ENCODE measurements at regions not wholly inside any gene's neighbourhood (a gene's known extent, or its start where the extent isn't known, plus 50 kb on each side); places are given as distances from the start of the nearest gene placed in this dataset.

DNA sequence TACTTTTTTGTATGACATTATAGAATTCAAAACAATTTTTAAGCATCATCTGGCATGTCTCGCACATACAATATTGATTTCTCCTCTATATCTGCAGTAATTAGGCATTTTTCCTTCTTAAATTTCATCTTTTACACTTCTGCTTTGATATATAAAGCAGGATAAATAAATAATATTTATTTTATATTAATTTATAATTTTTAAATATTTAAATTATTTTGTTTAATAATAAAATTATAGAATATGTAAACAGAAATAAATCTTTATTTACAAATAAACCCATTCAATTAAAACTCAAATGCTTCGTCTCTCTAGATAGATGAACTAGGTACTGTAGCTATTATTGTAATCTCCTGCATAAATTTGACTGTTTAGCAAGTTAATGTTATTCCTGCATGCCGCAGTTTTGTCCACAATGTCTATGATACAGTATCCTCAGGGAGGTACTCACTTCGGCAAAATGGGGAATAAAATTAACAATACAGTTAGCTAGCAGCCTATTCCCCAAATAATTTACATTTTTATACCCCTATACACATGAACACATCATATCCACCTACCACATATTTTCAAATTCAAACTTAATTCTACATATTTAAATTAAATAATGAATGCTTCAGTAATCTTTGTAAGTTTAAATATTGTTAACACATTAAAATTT lies 473.6 kb upstream of the SLC10A2 start:
- no peak for TF ChIP-seq EZH2 (IDR thresholded peaks at IDR 0.05; ENCODE audit: borderline replicate concordance, low read depth, low read length, severe bottlenecking)
- TF ChIP-seq, protein P1, sequence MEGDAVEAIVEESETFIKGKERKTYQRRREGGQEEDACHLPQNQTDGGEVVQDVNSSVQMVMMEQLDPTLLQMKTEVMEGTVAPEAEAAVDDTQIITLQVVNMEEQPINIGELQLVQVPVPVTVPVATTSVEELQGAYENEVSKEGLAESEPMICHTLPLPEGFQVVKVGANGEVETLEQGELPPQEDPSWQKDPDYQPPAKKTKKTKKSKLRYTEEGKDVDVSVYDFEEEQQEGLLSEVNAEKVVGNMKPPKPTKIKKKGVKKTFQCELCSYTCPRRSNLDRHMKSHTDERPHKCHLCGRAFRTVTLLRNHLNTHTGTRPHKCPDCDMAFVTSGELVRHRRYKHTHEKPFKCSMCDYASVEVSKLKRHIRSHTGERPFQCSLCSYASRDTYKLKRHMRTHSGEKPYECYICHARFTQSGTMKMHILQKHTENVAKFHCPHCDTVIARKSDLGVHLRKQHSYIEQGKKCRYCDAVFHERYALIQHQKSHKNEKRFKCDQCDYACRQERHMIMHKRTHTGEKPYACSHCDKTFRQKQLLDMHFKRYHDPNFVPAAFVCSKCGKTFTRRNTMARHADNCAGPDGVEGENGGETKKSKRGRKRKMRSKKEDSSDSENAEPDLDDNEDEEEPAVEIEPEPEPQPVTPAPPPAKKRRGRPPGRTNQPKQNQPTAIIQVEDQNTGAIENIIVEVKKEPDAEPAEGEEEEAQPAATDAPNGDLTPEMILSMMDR (IDR thresholded peaks at IDR 0.05; ENCODE audit: borderline replicate concordance, extremely low read depth, low read length, poor library complexity, severe bottlenecking), result no peak
- no peak for DNase-seq

DNA sequence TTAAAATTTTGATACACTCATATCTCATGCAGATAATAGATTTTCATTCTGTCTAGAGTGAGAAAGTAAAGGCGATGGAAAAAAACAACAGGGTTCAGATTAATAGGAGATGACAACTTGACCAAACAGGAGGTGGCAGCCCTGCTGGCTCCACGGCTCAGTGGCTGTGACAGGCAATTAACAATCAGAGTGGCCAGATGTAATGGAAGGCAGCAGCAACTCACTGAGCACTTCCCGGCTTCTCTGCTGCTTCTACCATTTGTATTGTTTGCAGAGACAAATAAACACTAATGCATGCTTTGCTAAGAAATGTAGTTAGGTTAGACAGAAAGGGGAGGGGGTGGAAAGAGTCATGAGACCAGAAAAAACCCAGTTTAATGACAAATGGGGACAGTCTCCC lies 473.0 kb upstream of the SLC10A2 start:
- H3K4me2 ChIP-seq (ENCODE audit: insufficient read depth, low read length), result no peak overlapping the region
- no peak for ATAC-seq (ENCODE audit: insufficient read depth, low read depth)
- H3K4me3 ChIP-seq (ENCODE audit: low read depth in 1 of 2, low read length in 2 of 2), result no peak overlapping the region
- DNase-seq, result no peak
- no peak overlapping the region for H2AFZ ChIP-seq (ENCODE audit: low read depth, low read length)
- H3K79me2 ChIP-seq (ENCODE audit: insufficient read depth, low read length), result no peaks in the 10 kb centered on the region
- H4K20me1 ChIP-seq (ENCODE audit: insufficient read depth, low read length), result no peaks in the 10 kb centered on the region
- no peaks in the 10 kb centered on the region for H3K27me3 ChIP-seq (ENCODE audit: insufficient read depth, low read length, poor library complexity)
- TF ChIP-seq, protein P1 (IDR thresholded peaks at IDR 0.05; ENCODE audit: borderline replicate concordance, extremely low read depth, low read length, poor library complexity, severe bottlenecking), result no peak
- TF ChIP-seq EZH2 (IDR thresholded peaks at IDR 0.05; ENCODE audit: borderline replicate concordance, low read depth, low read length, severe bottlenecking), result no peak
- no peaks in the 10 kb centered on the region for H3K4me1 ChIP-seq (ENCODE audit: insufficient read depth, low read length)
- no peak overlapping the region for H3K9ac ChIP-seq (ENCODE audit: low read depth, low read length)
- no peak overlapping the region for H3K27ac ChIP-seq (ENCODE audit: low read length)
- no peaks in the 10 kb centered on the region for H3K36me3 ChIP-seq (ENCODE audit: insufficient read depth, low read length)
- peaks cover 1% of the 10 kb centered on the region for H3K9me3 ChIP-seq (ENCODE audit: insufficient read depth, low read length, severe bottlenecking)

More for the DNA sequence above, 473.6 kb upstream of the SLC10A2 start:
- Histone ChIP-seq H3K27ac (ENCODE audit: low read length) (no peak overlapping the region), H3K36me3 (ENCODE audit: insufficient read depth, low read length) (no peaks in the 10 kb centered on the region), H3K4me1 (ENCODE audit: insufficient read depth, low read length) (no peaks in the 10 kb centered on the region), H3K4me3 (ENCODE audit: low read depth in 1 of 2, low read length in 2 of 2) (no peak overlapping the region), H2AFZ (ENCODE audit: low read depth, low read length) (no peak overlapping the region), H4K20me1 (ENCODE audit: insufficient read depth, low read length) (no peaks in the 10 kb centered on the region), H3K79me2 (ENCODE audit: insufficient read depth, low read length) (no peaks in the 10 kb centered on the region), H3K4me2 (ENCODE audit: insufficient read depth, low read length) (no peak overlapping the region), H3K27me3 (ENCODE audit: insufficient read depth, low read length, poor library complexity) (no peaks in the 10 kb centered on the region), H3K9me3 (ENCODE audit: insufficient read depth, low read length, severe bottlenecking) (peaks cover 2% of the 10 kb centered on the region), H3K9ac (ENCODE audit: low read depth, low read length) (no peak overlapping the region)
- ATAC-seq (ENCODE audit: insufficient read depth, low read depth), result no peak

DNA sequence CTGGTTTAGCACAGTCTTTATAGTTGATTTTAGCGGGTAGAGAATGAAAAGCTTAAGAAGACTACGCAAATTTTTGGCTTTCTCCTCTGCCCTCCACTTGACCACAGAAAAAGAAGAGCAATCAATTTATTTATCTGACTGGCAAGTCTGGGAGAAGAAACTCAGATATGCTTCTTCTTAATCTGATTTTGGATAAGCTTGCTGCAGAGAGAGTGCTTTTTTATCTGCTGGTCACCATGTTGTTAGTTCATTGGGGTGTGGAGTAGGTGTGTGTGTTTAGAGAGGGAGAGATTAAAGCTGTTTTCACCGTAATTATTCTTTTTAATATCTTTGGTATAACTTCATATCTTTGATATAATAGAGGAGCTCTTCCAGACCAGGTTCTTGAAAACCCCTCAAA lies 471.4 kb upstream of the SLC10A2 start:
- TF ChIP-seq EZH2 (IDR thresholded peaks at IDR 0.05; ENCODE audit: borderline replicate concordance, low read depth, low read length, severe bottlenecking), result no peak
- TF ChIP-seq, protein P1 (IDR thresholded peaks at IDR 0.05; ENCODE audit: borderline replicate concordance, extremely low read depth, low read length, poor library complexity, severe bottlenecking), result no peak
- Histone ChIP-seq H3K9ac (ENCODE audit: low read depth, low read length) (no peak overlapping the region), H3K79me2 (ENCODE audit: insufficient read depth, low read length) (no peaks in the 10 kb centered on the region), H3K9me3 (ENCODE audit: insufficient read depth, low read length, severe bottlenecking) (no peaks in the 10 kb centered on the region), H3K36me3 (ENCODE audit: insufficient read depth, low read length) (no peaks in the 10 kb centered on the region), H3K27me3 (ENCODE audit: insufficient read depth, low read length, poor library complexity) (no peaks in the 10 kb centered on the region), H3K4me3 (ENCODE audit: low read depth in 1 of 2, low read length in 2 of 2) (no peak overlapping the region), H3K27ac (ENCODE audit: low read length) (no peak overlapping the region), H3K4me2 (ENCODE audit: insufficient read depth, low read length) (no peak overlapping the region), H3K4me1 (ENCODE audit: insufficient read depth, low read length) (no peaks in the 10 kb centered on the region), H2AFZ (ENCODE audit: low read depth, low read length) (no peak overlapping the region), H4K20me1 (ENCODE audit: insufficient read depth, low read length) (no peaks in the 10 kb centered on the region)
- DNase-seq (no peak), ATAC-seq (ENCODE audit: insufficient read depth, low read depth) (no peak)
